Lower lobe of right lung (tissue), 2 donors: ENCODE measurements at regions not wholly inside any gene's neighbourhood (a gene's known extent, or its start where the extent isn't known, plus 50 kb on each side); places are given as distances from the start of the nearest gene placed in this dataset.

ENCODE experiments used
- ATAC-seq, 2 donors: fragments of 200-7000 bp; cut with Tn5 transposase; one replicate each; pipeline ENCODE4 v1.9.1; 2020 to 2022; ENCODE audit warnings: mild to moderate bottlenecking in 2 of 2, moderate library complexity in 2 of 2
- DNase-seq: peaks from one replicate; pipeline ENCODE4 v3.0.0-alpha.2; 2020
- H3K27ac ChIP-seq: fragments of 200-600 bp; one replicate; pipeline ENCODE4 v1.8.0; 2022
- H3K27me3 ChIP-seq: fragments of 200-600 bp; one replicate; pipeline ENCODE4 v1.8.0; 2022; ENCODE audit warnings: low read depth
- H3K36me3 ChIP-seq: fragments of 200-600 bp; one replicate; pipeline ENCODE4 v1.8.0; 2022; ENCODE audit warnings: mild to moderate bottlenecking
- H3K4me1 ChIP-seq: fragments of 200-600 bp; one replicate; pipeline ENCODE4 v1.8.0; 2022
- H3K4me3 ChIP-seq: fragments of 200-600 bp; one replicate; pipeline ENCODE4 v1.8.0; 2022; ENCODE audit warnings: mild to moderate bottlenecking
- H3K9me3 ChIP-seq: fragments of 200-600 bp; one replicate; pipeline ENCODE4 v1.8.0; 2022
- intact Hi-C: fragments of 100-400 bp; cut with DNase I; formaldehyde crosslinking; loops from one replicate; pipeline ENCODE4 v1.11.0; 2022
- TF ChIP-seq, protein P1 (sequence below): fragments of 200-600 bp; IDR thresholded peaks from one replicate; pipeline ENCODE4 v1.8.0; 2022; ENCODE audit warnings: antibody characterized with exemption, mild to moderate bottlenecking
- donor health status: DM: no; HTN: yes; CAD: no; lungs with severe emphysema.

DNA sequence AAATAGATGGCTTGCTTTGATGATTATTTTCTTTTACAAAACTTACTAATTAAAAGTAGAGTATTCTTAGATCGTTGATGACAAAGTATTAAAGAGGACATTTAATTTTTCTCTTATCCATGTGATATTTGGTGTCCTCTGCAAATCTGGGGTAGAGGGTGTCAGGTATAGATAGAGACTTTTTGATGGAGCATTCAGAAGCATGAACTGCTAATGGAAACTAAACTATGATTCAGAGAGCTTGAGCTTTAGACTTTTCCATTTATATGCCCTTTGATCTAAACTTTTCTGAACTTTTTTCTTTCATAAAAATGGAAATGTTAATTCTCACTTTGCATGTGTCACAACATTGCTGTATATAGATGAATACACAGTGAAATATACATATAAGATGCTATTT is 619.7 kb downstream of the PLCL1 start:
- intact Hi-C loops, result no loop called here
- no peak for DNase-seq
- TF ChIP-seq, protein P1, sequence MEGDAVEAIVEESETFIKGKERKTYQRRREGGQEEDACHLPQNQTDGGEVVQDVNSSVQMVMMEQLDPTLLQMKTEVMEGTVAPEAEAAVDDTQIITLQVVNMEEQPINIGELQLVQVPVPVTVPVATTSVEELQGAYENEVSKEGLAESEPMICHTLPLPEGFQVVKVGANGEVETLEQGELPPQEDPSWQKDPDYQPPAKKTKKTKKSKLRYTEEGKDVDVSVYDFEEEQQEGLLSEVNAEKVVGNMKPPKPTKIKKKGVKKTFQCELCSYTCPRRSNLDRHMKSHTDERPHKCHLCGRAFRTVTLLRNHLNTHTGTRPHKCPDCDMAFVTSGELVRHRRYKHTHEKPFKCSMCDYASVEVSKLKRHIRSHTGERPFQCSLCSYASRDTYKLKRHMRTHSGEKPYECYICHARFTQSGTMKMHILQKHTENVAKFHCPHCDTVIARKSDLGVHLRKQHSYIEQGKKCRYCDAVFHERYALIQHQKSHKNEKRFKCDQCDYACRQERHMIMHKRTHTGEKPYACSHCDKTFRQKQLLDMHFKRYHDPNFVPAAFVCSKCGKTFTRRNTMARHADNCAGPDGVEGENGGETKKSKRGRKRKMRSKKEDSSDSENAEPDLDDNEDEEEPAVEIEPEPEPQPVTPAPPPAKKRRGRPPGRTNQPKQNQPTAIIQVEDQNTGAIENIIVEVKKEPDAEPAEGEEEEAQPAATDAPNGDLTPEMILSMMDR, result no peak

DNA sequence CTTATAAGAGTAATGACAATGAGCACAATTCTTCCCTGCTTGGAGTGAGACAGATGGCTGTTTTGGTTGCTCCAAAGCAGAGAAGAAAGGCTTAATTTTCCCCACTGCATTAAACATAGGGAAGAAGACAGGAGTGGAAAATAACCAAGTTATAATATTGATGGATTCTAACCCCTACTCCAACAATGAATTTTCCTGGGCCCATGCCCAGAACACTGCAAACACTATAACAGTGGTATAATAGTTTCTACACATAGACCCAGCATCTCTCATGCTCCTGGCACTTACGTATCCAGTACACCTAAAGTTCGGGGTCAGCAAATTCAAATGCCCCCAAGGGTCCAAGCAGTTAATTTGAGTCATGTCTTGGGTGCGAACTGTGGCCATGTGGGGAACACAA is 613.4 kb downstream of the PLCL1 start:
- Histone ChIP-seq H3K4me3 (no peak overlapping the region), H3K36me3 (no peaks in the 10 kb centered on the region), H3K27ac (no peak overlapping the region), H3K9me3 (no peaks in the 10 kb centered on the region), H3K4me1 (no peaks in the 10 kb centered on the region), H3K27me3 (no peaks in the 10 kb centered on the region)
- DNase-seq (no peak), ATAC-seq (no peak)
- intact Hi-C loops, result no loop called here
- TF ChIP-seq, protein P1, result no peak

More for the DNA sequence above, 619.7 kb downstream of the PLCL1 start:
- Histone ChIP-seq H3K9me3 (no peaks in the 10 kb centered on the region), H3K36me3 (no peaks in the 10 kb centered on the region), H3K4me3 (no peak overlapping the region), H3K27ac (no peak overlapping the region), H3K4me1 (no peaks in the 10 kb centered on the region), H3K27me3 (no peaks in the 10 kb centered on the region)
- no peak for ATAC-seq

DNA sequence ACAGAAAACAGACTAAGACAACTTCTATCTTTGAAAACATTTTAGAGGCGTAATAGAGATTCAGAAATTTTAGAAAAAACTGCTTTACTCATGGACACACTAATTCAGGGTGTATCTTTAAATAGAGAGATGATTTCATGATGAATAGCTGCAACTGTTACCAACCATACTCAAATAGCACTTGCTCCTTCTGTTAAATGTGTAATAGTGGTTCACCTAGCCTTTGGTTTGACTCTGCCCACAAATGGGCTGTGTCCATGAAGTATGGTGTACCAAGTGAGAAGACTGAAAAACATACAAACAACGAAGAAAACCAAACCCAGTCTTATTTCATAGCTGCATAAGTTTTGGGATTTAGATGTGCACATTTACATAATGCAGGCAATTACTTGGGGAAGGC is 610.6 kb downstream of the PLCL1 start:
- H3K36me3 ChIP-seq, result no peaks in the 10 kb centered on the region
- intact Hi-C loops, result no loop called here

DNA sequence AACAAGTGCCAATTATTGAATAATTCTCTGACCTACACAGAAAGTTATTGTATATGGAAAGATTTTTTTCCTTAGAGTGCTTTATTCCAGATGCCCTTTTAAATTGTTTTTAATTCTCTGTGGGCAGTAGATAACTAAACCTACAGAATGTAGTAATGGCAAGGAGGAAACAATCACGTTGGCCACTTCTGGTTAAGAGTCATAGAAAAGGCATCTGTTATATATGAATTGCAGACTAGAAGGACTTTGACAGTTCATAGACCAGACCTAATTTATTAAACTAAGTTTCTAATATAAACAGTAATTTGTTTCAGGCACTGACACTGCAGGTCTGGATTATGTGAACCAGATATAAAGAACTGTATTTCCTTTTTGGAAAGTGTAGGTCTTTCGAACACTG is 607.5 kb downstream of the PLCL1 start:
- H3K27ac ChIP-seq, result no peak overlapping the region
- intact Hi-C loops, result no loop called here
- H3K27me3 ChIP-seq, result no peaks in the 10 kb centered on the region
- no peak overlapping the region for H3K4me3 ChIP-seq
- ATAC-seq (no peak), DNase-seq (no peak)
- no peaks in the 10 kb centered on the region for H3K36me3 ChIP-seq
- no peaks in the 10 kb centered on the region for H3K9me3 ChIP-seq
- TF ChIP-seq, protein P1, result no peak
- no peaks in the 10 kb centered on the region for H3K4me1 ChIP-seq

More for the DNA sequence above, 610.6 kb downstream of the PLCL1 start:
- TF ChIP-seq, protein P1, result no peak
- no peak overlapping the region for H3K4me3 ChIP-seq
- DNase-seq (no peak), ATAC-seq (no peak)
- no peak overlapping the region for H3K27ac ChIP-seq
- H3K9me3 ChIP-seq, result no peaks in the 10 kb centered on the region
- H3K4me1 ChIP-seq, result no peaks in the 10 kb centered on the region
- H3K27me3 ChIP-seq, result no peaks in the 10 kb centered on the region

DNA sequence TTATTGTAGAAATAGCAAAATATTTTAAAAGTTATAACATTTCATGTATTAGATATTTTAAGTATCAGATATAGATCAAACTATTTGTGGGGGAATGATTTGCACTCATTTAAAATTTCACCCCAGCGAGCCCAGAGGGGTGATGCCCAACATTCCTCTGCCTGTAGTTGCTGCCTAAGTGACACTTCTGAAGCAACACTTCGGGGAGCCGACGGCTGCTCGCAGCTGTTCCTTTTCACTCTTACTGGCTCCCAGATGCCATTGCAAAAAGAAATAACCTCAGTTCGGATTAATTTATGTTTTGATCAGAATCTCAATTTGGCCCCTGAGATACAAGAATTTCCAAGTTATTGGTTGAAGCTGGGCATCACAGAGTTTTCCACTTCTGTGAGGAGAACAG is 603.8 kb downstream of the PLCL1 start:
- Histone ChIP-seq H3K27me3 (no peaks in the 10 kb centered on the region), H3K27ac (no peak overlapping the region), H3K4me3 (no peak overlapping the region), H3K4me1 (no peaks in the 10 kb centered on the region), H3K36me3 (no peaks in the 10 kb centered on the region), H3K9me3 (no peaks in the 10 kb centered on the region)
- ATAC-seq (no peak), DNase-seq (no peak)
- TF ChIP-seq, protein P1, result no peak
- intact Hi-C loops, result no loop called here

DNA sequence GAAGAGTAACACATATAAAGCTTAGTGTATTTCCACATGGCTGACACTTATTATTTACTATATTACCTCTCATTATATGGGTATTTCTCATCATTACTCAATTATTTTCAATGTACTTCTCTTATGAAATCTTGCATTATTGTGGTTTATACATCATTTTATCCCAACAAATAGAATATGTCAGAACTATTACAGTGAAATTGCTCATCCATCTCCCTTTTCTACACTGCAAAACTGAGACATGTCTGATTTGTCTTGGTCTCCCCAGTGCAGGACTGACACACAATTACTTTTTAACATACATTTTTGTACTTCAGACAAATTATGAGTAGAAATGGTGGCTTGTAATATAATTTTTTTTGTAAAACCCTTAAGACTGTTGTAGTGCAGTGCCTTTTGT is 600.9 kb downstream of the PLCL1 start:
- Histone ChIP-seq H3K4me3 (no peak overlapping the region), H3K9me3 (no peaks in the 10 kb centered on the region), H3K27ac (no peak overlapping the region), H3K4me1 (no peaks in the 10 kb centered on the region), H3K36me3 (no peaks in the 10 kb centered on the region), H3K27me3 (no peaks in the 10 kb centered on the region)
- ATAC-seq (no peak), DNase-seq (no peak)
- TF ChIP-seq, protein P1, result no peak
- intact Hi-C loops, result no loop called here
